Gastrocnemius medialis (tissue), 4 donors: ENCODE measurements at regions not wholly inside any gene's neighbourhood (a gene's known extent, or its start where the extent isn't known, plus 50 kb on each side); places are given as distances from the start of the nearest gene placed in this dataset.

ENCODE experiments used
- ATAC-seq, 2 donors: fragments of 150-250 bp; one replicate each; pipeline ENCODE4 v1.9.1; 2016
- DNase-seq, 2 donors: peaks; one replicate each; pipeline ENCODE4 v3.0.0-alpha.2; 2019
- H3K27ac ChIP-seq, 4 donors: fragments of 200-600 bp; sonication (generic); 1 replicate in 1 of 4; 2 replicates in 3 of 4; pipeline ENCODE4 v1.5.1; 2016 to 2018; ENCODE audit warnings: mild to moderate bottlenecking in 2 of 4, moderate library complexity in 1 of 4
- H3K27me3 ChIP-seq, 3 donors: fragments of 200-600 bp; sonication (generic) in 2 of 3; 1 replicate in 1 of 3; 2 replicates in 2 of 3; pipeline versions ENCODE4 v1.5.1 to v1.6.0; 2016 to 2019; ENCODE audit warnings: mild to moderate bottlenecking in 1 of 3, moderate library complexity in 1 of 3
- H3K36me3 ChIP-seq, 2 donors: fragments of 200-600 bp; sonication (generic) in 1 of 2; one replicate each; pipeline ENCODE4 v1.5.1; 2017 to 2018
- H3K4me1 ChIP-seq, 2 donors: fragments of 200-600 bp; sonication (generic) in 1 of 2; one replicate each; pipeline ENCODE4 v1.5.1; 2016 to 2017; ENCODE audit warnings: mild to moderate bottlenecking in 2 of 2
- H3K4me3 ChIP-seq, 4 donors: fragments of 200-600 bp; sonication (generic) in 3 of 4; 1 replicate in 1 of 4; 2 replicates in 3 of 4; pipeline ENCODE4 v1.5.1; 2016 to 2019; ENCODE audit warnings: mild to moderate bottlenecking in 2 of 4
- H3K9me3 ChIP-seq, 3 donors: fragments of 200-600 bp; sonication (generic) in 2 of 3; 1 replicate in 1 of 3; 2 replicates in 2 of 3; pipeline ENCODE4 v1.5.1; 2016 to 2019
- POLR2A ChIP-seq, 2 donors: fragments of 450-650 bp; IDR thresholded peaks; one replicate each; pipeline ENCODE4 v1.6.1; 2017; ENCODE audit warnings: antibody characterized with exemption in 2 of 2, mild to moderate bottlenecking in 2 of 2, moderate library complexity in 2 of 2
- in situ Hi-C, 4 donors: fragments of 200-750 bp; cut with MboI; loops; one replicate each; pipeline versions ENCODE4 v1.15.0 to v1.8.0; 2017; ENCODE audit warnings: low sequenced_read_pairs in 4 of 4
- intact Hi-C: fragments of 100-400 bp; cut with DNase I; formaldehyde crosslinking; loops from one replicate; pipeline ENCODE4 v1.15.1; 2023; ENCODE audit warnings: low total_unique reads
- TF ChIP-seq, protein P1 (sequence below), 5 experiments: fragments of 450-650 bp in 3 of 5; fragments of 200-600 bp in 2 of 5; sonication (generic) in 2 of 5; IDR thresholded peaks in 4 of 5; conservative IDR thresholded peaks in 1 of 5; 1 replicate in 4 of 5; 2 replicates in 1 of 5; pipeline ENCODE4 v1.5.1; 2016 to 2019; ENCODE audit warnings: antibody characterized with exemption in 5 of 5, mild to moderate bottlenecking in 3 of 5, moderate library complexity in 3 of 5

DNA sequence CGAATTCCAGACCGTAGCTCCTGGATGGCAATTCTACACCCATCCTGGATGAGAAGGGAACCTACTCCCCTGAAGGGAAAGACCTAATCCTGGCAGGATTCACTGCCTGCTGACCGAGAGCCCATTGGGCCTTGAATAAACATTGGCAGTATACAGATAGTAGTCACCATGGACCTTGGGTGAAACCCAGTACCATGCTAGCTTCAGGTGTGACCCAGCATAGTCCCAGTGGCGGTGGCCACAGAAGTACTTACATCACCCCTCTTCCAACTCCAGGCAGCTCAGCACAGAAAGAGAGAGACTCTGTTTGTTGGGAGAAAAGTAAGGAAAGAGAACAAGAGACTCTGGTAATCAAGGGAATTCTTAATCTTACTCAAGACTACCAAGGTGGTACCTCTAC lies 97.2 kb upstream of the SLC13A1 start:
- TF ChIP-seq POLR2A (IDR thresholded peaks at IDR 0.05), result no peak
- TF ChIP-seq, protein P1, sequence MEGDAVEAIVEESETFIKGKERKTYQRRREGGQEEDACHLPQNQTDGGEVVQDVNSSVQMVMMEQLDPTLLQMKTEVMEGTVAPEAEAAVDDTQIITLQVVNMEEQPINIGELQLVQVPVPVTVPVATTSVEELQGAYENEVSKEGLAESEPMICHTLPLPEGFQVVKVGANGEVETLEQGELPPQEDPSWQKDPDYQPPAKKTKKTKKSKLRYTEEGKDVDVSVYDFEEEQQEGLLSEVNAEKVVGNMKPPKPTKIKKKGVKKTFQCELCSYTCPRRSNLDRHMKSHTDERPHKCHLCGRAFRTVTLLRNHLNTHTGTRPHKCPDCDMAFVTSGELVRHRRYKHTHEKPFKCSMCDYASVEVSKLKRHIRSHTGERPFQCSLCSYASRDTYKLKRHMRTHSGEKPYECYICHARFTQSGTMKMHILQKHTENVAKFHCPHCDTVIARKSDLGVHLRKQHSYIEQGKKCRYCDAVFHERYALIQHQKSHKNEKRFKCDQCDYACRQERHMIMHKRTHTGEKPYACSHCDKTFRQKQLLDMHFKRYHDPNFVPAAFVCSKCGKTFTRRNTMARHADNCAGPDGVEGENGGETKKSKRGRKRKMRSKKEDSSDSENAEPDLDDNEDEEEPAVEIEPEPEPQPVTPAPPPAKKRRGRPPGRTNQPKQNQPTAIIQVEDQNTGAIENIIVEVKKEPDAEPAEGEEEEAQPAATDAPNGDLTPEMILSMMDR (IDR thresholded peaks at IDR 0.05 in 4 of 5, conservative IDR thresholded peaks at IDR 0.05 in 1 of 5), result no peak
- no peaks in the 10 kb centered on the region for H3K9me3 ChIP-seq
- DNase-seq (no peak), ATAC-seq (no peak)
- no peaks in the 10 kb centered on the region for H3K36me3 ChIP-seq
- in situ Hi-C loops, result no loop called here
- H3K27ac ChIP-seq, result no peak overlapping the region
- no peak overlapping the region for H3K4me3 ChIP-seq
- no peaks in the 10 kb centered on the region for H3K27me3 ChIP-seq
- H3K4me1 ChIP-seq, result no peaks in the 10 kb centered on the region
- intact Hi-C loops, result no loop called here

DNA sequence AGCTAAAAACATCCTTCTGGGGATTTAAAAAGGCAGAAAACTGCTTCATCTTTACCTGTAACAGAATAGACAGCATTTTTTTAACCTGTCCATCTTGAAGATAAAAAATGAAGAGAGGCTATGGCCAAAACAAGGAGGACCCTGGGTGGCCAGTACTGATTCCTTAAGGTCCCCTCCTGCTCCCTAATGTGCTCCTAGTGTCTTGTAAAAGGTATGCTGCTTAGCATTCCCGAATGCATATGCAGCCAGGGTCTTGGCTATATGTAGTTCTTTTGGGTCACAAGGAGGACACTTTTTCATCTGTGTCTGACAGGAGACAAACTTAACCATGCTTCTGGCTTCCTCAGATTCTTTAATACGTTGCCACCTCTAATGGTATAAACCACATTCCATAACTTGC lies 93.9 kb upstream of the SLC13A1 start:
- no peak overlapping the region for H3K4me3 ChIP-seq
- no peak for TF ChIP-seq POLR2A (IDR thresholded peaks at IDR 0.05)
- TF ChIP-seq, protein P1 (IDR thresholded peaks at IDR 0.05 in 4 of 5, conservative IDR thresholded peaks at IDR 0.05 in 1 of 5), result no peak
- ATAC-seq, result no peak
- H3K9me3 ChIP-seq, result no peaks in the 10 kb centered on the region
- no peaks in the 10 kb centered on the region for H3K27me3 ChIP-seq
- in situ Hi-C loops (no loop called here), intact Hi-C loops (no loop called here)
- no peaks in the 10 kb centered on the region for H3K36me3 ChIP-seq
- H3K27ac ChIP-seq, result no peak overlapping the region
- DNase-seq, result no peak
- no peaks in the 10 kb centered on the region for H3K4me1 ChIP-seq

DNA sequence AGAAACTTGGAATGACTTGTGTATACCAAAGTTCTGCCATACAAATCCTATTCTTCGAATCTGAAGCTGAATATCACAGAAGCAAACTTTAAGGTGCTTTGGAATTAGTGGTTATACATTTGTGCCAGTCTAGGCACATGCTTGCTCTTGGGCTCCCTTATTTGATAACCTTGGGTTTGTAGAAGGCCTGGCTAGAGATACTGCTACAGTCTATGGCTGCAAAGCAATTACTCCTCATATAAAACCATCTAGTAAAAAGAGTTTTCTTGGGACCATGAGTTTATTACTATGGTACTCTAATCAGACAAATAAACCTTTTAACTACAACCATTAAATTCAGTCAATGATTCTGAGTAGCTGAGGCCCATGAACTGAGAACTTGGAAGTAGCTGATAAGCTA lies 92.5 kb upstream of the SLC13A1 start:
- no peak overlapping the region for H3K27ac ChIP-seq
- in situ Hi-C loops, result no loop called here
- ATAC-seq (no peak), DNase-seq (no peak)
- no peak overlapping the region for H3K4me3 ChIP-seq
- no peaks in the 10 kb centered on the region for H3K9me3 ChIP-seq
- no peak for TF ChIP-seq POLR2A (IDR thresholded peaks at IDR 0.05)
- TF ChIP-seq, protein P1 (IDR thresholded peaks at IDR 0.05 in 4 of 5, conservative IDR thresholded peaks at IDR 0.05 in 1 of 5), result no peak
- no peaks in the 10 kb centered on the region for H3K4me1 ChIP-seq
- H3K36me3 ChIP-seq, result no peaks in the 10 kb centered on the region
- H3K27me3 ChIP-seq, result no peaks in the 10 kb centered on the region
- intact Hi-C loops, result no loop called here

DNA sequence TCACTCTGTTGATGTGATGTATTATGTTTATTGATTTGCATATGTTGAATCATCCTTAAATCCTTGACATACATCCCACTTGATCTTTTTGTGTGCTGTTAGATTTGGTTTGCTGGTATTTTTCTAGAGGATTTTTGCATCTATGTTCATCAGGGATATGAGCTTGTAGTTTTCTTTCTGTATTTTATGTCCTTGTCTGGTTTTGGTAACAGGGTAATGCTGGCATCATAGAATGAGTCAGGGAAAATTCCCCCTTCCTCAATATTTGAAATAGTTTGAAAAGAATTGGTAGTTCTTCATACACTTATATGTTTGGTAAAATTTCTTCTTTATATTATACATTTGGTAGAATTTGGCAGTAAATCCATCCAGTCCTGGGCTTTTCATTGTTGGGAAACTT lies 89.4 kb upstream of the SLC13A1 start:
- intact Hi-C loops (no loop called here), in situ Hi-C loops (no loop called here)
- ATAC-seq (no peak), DNase-seq (no peak)
- Histone ChIP-seq H3K4me3 (no peak overlapping the region), H3K4me1 (no peaks in the 10 kb centered on the region), H3K27ac (no peak overlapping the region), H3K27me3 (no peaks in the 10 kb centered on the region), H3K36me3 (no peaks in the 10 kb centered on the region), H3K9me3 (no peaks in the 10 kb centered on the region)
- no peak for TF ChIP-seq POLR2A (IDR thresholded peaks at IDR 0.05)
- TF ChIP-seq, protein P1 (IDR thresholded peaks at IDR 0.05 in 4 of 5, conservative IDR thresholded peaks at IDR 0.05 in 1 of 5), result no peak

DNA sequence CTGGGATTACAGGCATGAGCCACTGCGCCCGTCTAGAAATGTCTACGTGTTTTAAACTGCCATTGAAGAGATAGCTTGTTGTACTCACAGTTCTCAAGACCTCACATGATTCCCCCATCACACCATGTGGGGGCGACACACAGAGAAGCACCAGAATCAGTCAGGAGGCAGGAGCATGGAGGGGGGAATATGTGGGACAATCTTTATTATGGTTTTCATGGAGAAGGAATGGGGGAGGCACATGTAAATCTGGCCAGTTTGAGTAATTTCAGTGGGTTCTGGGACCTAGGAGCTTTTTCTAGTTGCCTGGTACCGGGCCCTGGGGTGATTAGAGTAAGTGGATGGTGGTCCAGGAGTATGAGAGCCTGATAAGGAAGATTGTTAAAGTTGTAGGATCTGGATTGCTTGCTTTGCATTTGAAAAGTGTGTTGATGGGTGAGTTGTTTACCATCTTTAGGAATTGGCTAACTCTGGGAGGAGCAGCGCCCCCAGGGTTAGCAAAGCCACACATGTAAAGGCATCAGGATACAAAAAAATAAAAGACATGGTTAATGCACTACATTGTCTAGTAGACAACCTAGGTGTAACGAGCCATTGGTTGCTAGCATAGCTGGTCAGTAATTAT lies 85.4 kb upstream of the SLC13A1 start:
- TF ChIP-seq, protein P1 (IDR thresholded peaks at IDR 0.05 in 4 of 5, conservative IDR thresholded peaks at IDR 0.05 in 1 of 5), result no peak
- no peak for TF ChIP-seq POLR2A (IDR thresholded peaks at IDR 0.05)
- H3K27ac ChIP-seq, result no peak overlapping the region
- in situ Hi-C loops (no loop called here), intact Hi-C loops (no loop called here)
- H3K27me3 ChIP-seq, result no peaks in the 10 kb centered on the region
- no peaks in the 10 kb centered on the region for H3K4me1 ChIP-seq
- H3K9me3 ChIP-seq, result no peaks in the 10 kb centered on the region
- DNase-seq (no peak), ATAC-seq (no peak)
- no peaks in the 10 kb centered on the region for H3K36me3 ChIP-seq
- no peak overlapping the region for H3K4me3 ChIP-seq
